ENCODE measurements at regions not wholly inside any gene's neighbourhood (a gene's known extent, or its start where the extent isn't known, plus 50 kb on each side); places are given as distances from the start of the nearest gene placed in this dataset.

- Mint-ChIP-seq H3K4me3 (no peak overlapping the region), H3K27ac (no peak overlapping the region), H3K36me3 (ENCODE audit: low read depth) (no peaks in the 10 kb centered on the region), H3K9me3 (peaks cover 4% of the 10 kb centered on the region), H3K27me3 (ENCODE audit: low read depth, poor library complexity) (peaks cover 14% of the 10 kb centered on the region), H3K4me1 (no peaks in the 10 kb centered on the region)
- TF ChIP-seq CTCF (IDR thresholded peaks at IDR 0.05): no peak
- no peak for DNase-seq
These were observed 141.0 kb downstream of the TNFSF18 start for GRCh38 chr1:172909606-172910326.

GRCh38 chr1:172912765-172913260 is 137.9 kb downstream of the TNFSF18 start:
- H3K27ac Mint-ChIP-seq: no peak overlapping the region
- peaks cover 7% of the 10 kb centered on the region for H3K27me3 Mint-ChIP-seq (ENCODE audit: low read depth, poor library complexity)
- peaks cover 4% of the 10 kb centered on the region for H3K9me3 Mint-ChIP-seq
- H3K36me3 Mint-ChIP-seq (ENCODE audit: low read depth): no peaks in the 10 kb centered on the region
- H3K4me3 Mint-ChIP-seq: no peak overlapping the region
- no peak for TF ChIP-seq CTCF (IDR thresholded peaks at IDR 0.05)
- H3K4me1 Mint-ChIP-seq: no peaks in the 10 kb centered on the region
- DNase-seq: no peak

GRCh38 chr1:172914501-172915144 is 136.1 kb downstream of the TNFSF18 start:
- no peaks in the 10 kb centered on the region for H3K4me1 Mint-ChIP-seq
- H3K27ac Mint-ChIP-seq: no peak overlapping the region

GRCh38 chr1:172915271-172915670 is 135.5 kb downstream of the TNFSF18 start:
- Mint-ChIP-seq H3K36me3 (ENCODE audit: low read depth) (no peaks in the 10 kb centered on the region), H3K4me3 (no peak overlapping the region), H3K9me3 (peaks cover 4% of the 10 kb centered on the region), H3K27me3 (ENCODE audit: low read depth, poor library complexity) (peaks cover 5% of the 10 kb centered on the region), H3K27ac (no peak overlapping the region), H3K4me1 (no peaks in the 10 kb centered on the region)
- TF ChIP-seq CTCF (IDR thresholded peaks at IDR 0.05): no peak
- DNase-seq: no peak

More at GRCh38 chr1:172914501-172915144, 136.1 kb downstream of the TNFSF18 start:
- Mint-ChIP-seq H3K9me3 (peaks cover 4% of the 10 kb centered on the region), H3K36me3 (ENCODE audit: low read depth) (no peaks in the 10 kb centered on the region), H3K27me3 (ENCODE audit: low read depth, poor library complexity) (peaks cover 7% of the 10 kb centered on the region), H3K4me3 (no peak overlapping the region)
- no peak for TF ChIP-seq CTCF (IDR thresholded peaks at IDR 0.05)
- DNase-seq: no peak

GRCh38 chr1:172916116-172916515 is 134.6 kb downstream of the TNFSF18 start:
- peaks cover 4% of the 10 kb centered on the region for H3K9me3 Mint-ChIP-seq
- peaks cover 4% of the 10 kb centered on the region for H3K27me3 Mint-ChIP-seq (ENCODE audit: low read depth, poor library complexity)
- H3K36me3 Mint-ChIP-seq (ENCODE audit: low read depth): no peaks in the 10 kb centered on the region
- no peak for DNase-seq
- H3K4me1 Mint-ChIP-seq: no peaks in the 10 kb centered on the region
- no peak overlapping the region for H3K27ac Mint-ChIP-seq
- H3K4me3 Mint-ChIP-seq: no peak overlapping the region
- TF ChIP-seq CTCF (IDR thresholded peaks at IDR 0.05): no peak

Measured in nephron progenitor cell (in vitro differentiated cells).